BJ (cell line): ENCODE measurements at regions not wholly inside any gene's neighbourhood (a gene's known extent, or its start where the extent isn't known, plus 50 kb on each side); places are given as distances from the start of the nearest gene placed in this dataset.

ENCODE experiments used
- CTCF ChIA-PET: fragments of 350-600 bp; formaldehyde crosslinking; extraction: SDS; loops from one replicate; lab custom pipeline; 2021; ENCODE audit warnings: antibody characterized with exemption, inconsistent platforms; lab: Yijun Ruan, JAX
- POLR2A ChIA-PET: fragments of 300-600 bp; sonication (Branson Sonifier 250); formaldehyde crosslinking; extraction: SDS; loops from one replicate; lab custom pipeline; 2021; ENCODE audit warnings: antibody characterized with exemption; lab: Charles Lee
- DNase-seq: peaks from one replicate; pipeline ENCODE4 v3.0.0-alpha.2; 2011; ENCODE audit warnings: low read depth
- H3K27me3 ChIP-seq: 2 replicates; pipeline ENCODE4 v1.6.0; 2011; ENCODE audit warnings: low read length; ENCODE audit not compliant: control insufficient read depth, insufficient read depth
- H3K36me3 ChIP-seq: 2 replicates; pipeline ENCODE4 v1.5.1; 2011; ENCODE audit warnings: low read length; ENCODE audit not compliant: control insufficient read depth, insufficient read depth
- H3K4me3 ChIP-seq: 2 replicates; pipeline ENCODE4 v1.5.1; 2011; ENCODE audit warnings: low read depth, mild to moderate bottlenecking, control low read depth, low read length
- TF ChIP-seq, protein P1 (sequence below): IDR thresholded peaks from 2 replicates; pipeline ENCODE4 v1.5.1; 2011; ENCODE audit warnings: low read depth, mild to moderate bottlenecking, control low read depth, inconsistent platforms, low read length, moderate library complexity; ENCODE audit not compliant: insufficient read depth

DNA sequence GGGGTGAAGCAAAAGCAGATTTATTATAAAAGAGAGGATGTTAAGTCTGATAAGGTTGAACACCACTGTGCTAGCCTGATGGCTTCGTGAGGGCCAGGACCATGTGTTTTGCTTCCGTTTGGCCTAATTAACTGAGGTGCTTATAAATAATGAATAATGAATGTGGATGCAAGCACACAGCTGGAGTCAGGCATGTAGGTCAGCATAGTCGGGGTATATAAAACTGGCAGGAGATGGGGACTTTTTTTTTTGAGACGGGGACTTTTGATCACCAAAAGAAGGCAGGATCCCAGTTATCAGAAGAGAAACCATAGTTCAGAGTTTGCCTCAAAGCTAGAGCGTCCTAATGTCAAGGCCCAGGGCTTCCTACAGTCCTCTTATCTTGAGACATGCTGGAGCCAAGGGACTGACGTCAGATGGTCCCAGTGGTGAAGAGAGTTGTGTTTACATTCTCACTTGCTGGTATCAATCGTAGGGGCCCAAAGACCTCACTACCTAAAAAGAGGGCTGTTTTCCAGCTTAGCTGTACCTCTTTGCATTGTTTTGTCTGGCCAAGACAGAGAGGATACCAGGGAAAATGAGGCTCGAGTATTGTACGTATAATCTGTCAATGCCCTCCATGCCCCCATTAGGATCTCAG, 50.4 kb downstream of the RTL9 start:
- Histone ChIP-seq H3K4me3 (no peak overlapping the region), H3K36me3 (no peaks in the 10 kb centered on the region), H3K27me3 (no peaks in the 10 kb centered on the region)
- POLR2A ChIA-PET, result no interaction called here
- no peak for DNase-seq
- TF ChIP-seq, protein P1, sequence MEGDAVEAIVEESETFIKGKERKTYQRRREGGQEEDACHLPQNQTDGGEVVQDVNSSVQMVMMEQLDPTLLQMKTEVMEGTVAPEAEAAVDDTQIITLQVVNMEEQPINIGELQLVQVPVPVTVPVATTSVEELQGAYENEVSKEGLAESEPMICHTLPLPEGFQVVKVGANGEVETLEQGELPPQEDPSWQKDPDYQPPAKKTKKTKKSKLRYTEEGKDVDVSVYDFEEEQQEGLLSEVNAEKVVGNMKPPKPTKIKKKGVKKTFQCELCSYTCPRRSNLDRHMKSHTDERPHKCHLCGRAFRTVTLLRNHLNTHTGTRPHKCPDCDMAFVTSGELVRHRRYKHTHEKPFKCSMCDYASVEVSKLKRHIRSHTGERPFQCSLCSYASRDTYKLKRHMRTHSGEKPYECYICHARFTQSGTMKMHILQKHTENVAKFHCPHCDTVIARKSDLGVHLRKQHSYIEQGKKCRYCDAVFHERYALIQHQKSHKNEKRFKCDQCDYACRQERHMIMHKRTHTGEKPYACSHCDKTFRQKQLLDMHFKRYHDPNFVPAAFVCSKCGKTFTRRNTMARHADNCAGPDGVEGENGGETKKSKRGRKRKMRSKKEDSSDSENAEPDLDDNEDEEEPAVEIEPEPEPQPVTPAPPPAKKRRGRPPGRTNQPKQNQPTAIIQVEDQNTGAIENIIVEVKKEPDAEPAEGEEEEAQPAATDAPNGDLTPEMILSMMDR, result no peak
- CTCF ChIA-PET, result interaction anchor here (0.8 to 16.7 kb wide), 17 partner anchors 10 to 262 kb away, joined by 3 to 331 read pairs (median 4); partner anchors contain the start of gene AMMECR1

DNA sequence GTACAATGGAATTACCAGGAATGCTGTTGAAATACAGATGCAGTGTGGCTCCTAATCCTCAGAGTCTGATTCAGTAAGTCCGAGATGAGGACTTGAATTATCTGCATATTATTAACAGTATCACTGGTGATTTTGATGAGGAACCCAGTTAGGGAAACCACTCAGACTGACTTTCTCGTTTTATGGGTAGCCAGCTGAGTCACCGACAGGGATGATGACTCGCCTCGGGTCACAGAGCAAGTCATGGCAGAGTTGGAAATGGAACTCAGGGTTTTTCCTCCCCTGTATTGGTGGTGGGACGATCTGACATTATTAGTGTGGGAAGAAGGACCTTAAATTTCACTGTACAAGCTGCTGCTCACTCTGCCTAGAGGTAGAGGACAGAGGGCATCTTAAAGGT, 51.3 kb downstream of the RTL9 start:
- no peaks in the 10 kb centered on the region for H3K27me3 ChIP-seq
- TF ChIP-seq, protein P1, result no peak
- no peaks in the 10 kb centered on the region for H3K36me3 ChIP-seq
- no peak for DNase-seq
- no peak overlapping the region for H3K4me3 ChIP-seq
- ChIA-PET POLR2A (no interaction called here), CTCF (interaction anchor here (0.9 to 16.7 kb wide), 5 partner anchors 27 to 499 kb away, joined by 3 to 331 read pairs (median 3); no protein-coding TSS in a partner anchor)

DNA sequence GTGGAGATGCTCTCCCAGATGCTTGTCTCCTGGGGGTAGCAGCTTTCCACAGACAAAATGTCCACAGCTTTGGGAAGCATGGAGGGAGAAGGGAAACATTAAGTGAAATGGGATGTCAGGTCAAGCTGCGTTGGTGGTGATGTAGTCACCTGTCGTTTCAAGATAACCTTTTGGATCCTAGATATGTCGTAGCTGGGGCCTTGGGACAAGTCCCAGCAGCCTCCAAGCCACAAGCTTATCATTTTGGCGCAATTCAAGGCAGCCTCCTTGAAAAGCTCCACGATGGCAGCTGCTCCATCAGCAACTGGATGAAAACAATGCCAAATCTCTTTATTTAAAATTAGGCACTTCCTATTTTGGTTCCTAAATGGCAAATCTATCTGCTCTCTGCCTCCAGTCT, 52.0 kb downstream of the RTL9 start:
- ChIA-PET CTCF (interaction anchor here (0.9 to 16.7 kb wide), 6 partner anchors 28 to 499 kb away, joined by 3 to 331 read pairs (median 3); partner anchors contain the start of gene AMMECR1), POLR2A (no interaction called here)
- H3K36me3 ChIP-seq, result no peaks in the 10 kb centered on the region
- H3K27me3 ChIP-seq, result no peaks in the 10 kb centered on the region
- TF ChIP-seq, protein P1, result no peak
- H3K4me3 ChIP-seq, result no peak overlapping the region
- no peak for DNase-seq

DNA sequence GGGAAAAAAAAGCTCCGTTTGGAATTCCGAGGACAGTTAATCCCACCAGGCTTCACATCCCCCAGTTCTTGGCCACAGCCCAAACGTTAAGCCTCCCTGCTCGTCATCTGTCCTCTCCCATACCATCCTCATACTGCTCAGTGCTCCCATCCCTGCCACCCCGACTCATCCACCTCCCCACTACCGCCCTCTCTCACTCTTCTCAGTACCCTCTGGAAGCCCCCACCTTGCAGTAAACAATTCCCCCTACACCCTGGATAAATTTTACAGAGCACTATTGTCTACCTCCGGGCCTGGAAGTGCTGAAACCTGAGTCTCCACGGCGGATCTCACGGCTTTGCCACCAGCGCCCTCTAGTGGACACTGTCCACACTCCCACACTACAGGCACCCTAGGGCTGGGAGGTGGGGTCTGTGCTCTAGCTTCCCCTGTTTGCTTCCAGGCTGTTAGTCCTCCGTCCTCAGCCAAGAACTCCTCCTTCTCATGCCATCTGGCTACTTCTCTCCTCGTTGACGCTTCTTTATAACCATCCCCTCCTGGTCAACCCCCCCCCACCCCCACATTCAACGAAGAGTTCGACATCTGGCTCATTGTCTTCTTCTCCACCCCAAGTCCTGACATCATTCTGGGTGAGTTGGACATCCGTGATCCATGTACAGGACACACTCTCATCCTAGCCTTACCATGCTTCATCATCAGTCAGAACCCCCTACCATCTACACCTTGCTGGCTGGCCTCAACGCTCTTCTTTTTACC, 54.5 kb downstream of the RTL9 start:
- H3K4me3 ChIP-seq, result no peak overlapping the region
- TF ChIP-seq, protein P1, result peak; percentile 75
- ChIA-PET CTCF (interaction anchor here (0.5 to 16.7 kb wide), 12 partner anchors 9 to 1674 kb away, joined by 3 to 331 read pairs (median 4); no protein-coding TSS in a partner anchor), POLR2A (no interaction called here)
- H3K36me3 ChIP-seq, result no peaks in the 10 kb centered on the region
- H3K27me3 ChIP-seq, result no peaks in the 10 kb centered on the region
- DNase-seq, result no peak

DNA sequence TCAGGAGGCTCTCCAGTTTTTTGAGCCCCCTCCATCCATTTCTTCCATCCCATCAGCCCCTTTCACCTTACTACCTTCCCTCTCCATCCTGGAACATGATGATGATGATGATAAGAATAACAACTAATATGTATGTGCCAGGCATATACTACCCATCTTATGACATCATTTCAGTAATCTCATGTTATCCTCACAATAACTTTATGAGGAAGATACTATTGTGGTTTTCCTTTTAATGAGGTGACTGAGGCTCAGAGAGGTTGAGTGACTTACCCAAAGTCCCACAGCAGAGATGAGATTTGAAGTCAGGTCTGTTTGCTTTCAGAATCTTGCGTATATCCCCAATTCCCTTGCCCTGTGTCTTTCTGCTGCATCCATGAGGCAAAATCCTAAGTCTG, 55.1 kb downstream of the RTL9 start:
- POLR2A ChIA-PET, result no interaction called here
- no peak for DNase-seq
- TF ChIP-seq, protein P1, result no peak
- CTCF ChIA-PET, result interaction anchor here (0.7 to 16.7 kb wide), 8 partner anchors 10 to 790 kb away, joined by 3 to 331 read pairs (median 4); no protein-coding TSS in a partner anchor
- Histone ChIP-seq H3K27me3 (no peaks in the 10 kb centered on the region), H3K4me3 (no peak overlapping the region), H3K36me3 (no peaks in the 10 kb centered on the region)
